HUES48 (cell line): ENCODE measurements at regions not wholly inside any gene's neighbourhood (a gene's known extent, or its start where the extent isn't known, plus 50 kb on each side); places are given as distances from the start of the nearest gene placed in this dataset.
A peak's percentile ranks its signal among the peaks of the same experiment; 100 is the strongest.

Experiments
- H3K27ac ChIP-seq: one replicate; pipeline ENCODE4 v1.7.0; 2013; ENCODE audit warnings: low read depth, low read length, inconsistent platforms
- H3K27me3 ChIP-seq: 2 replicates; pipeline ENCODE4 v1.6.1; 2013; ENCODE audit warnings: mild to moderate bottlenecking, low read length; ENCODE audit not compliant: control insufficient read depth, insufficient read depth
- H3K36me3 ChIP-seq: 2 replicates; pipeline ENCODE4 v1.6.1; 2013; ENCODE audit warnings: low read length; ENCODE audit not compliant: control insufficient read depth, insufficient read depth
- H3K4me1 ChIP-seq: 2 replicates; pipeline ENCODE4 v1.6.1; 2013; ENCODE audit warnings: mild to moderate bottlenecking, low read length; ENCODE audit not compliant: control insufficient read depth, insufficient read depth
- H3K4me3 ChIP-seq: 2 replicates; pipeline ENCODE4 v1.5.1; 2013; ENCODE audit warnings: mild to moderate bottlenecking, low read depth, low read length
- H3K9ac ChIP-seq: 2 replicates; pipeline ENCODE4 v1.6.1; 2013; ENCODE audit warnings: mild to moderate bottlenecking, low read depth, low read length, moderate library complexity
- H3K9me3 ChIP-seq: 2 replicates; pipeline ENCODE4 v1.6.1; 2013; ENCODE audit warnings: low read length; ENCODE audit not compliant: control insufficient read depth, insufficient read depth

- peaks cover 19% of the 10 kb centered on the region for H3K4me1 ChIP-seq
- H3K9ac ChIP-seq, result no peak overlapping the region
- H3K36me3 ChIP-seq, result no peaks in the 10 kb centered on the region
- no peaks in the 10 kb centered on the region for H3K9me3 ChIP-seq
- no peaks in the 10 kb centered on the region for H3K27me3 ChIP-seq
- H3K27ac ChIP-seq, result no peak overlapping the region
- H3K4me3 ChIP-seq, result no peak overlapping the region
These were observed 237.2 kb upstream of the DCN start for GRCh38 chr12:91419809-91420208.

DNA sequence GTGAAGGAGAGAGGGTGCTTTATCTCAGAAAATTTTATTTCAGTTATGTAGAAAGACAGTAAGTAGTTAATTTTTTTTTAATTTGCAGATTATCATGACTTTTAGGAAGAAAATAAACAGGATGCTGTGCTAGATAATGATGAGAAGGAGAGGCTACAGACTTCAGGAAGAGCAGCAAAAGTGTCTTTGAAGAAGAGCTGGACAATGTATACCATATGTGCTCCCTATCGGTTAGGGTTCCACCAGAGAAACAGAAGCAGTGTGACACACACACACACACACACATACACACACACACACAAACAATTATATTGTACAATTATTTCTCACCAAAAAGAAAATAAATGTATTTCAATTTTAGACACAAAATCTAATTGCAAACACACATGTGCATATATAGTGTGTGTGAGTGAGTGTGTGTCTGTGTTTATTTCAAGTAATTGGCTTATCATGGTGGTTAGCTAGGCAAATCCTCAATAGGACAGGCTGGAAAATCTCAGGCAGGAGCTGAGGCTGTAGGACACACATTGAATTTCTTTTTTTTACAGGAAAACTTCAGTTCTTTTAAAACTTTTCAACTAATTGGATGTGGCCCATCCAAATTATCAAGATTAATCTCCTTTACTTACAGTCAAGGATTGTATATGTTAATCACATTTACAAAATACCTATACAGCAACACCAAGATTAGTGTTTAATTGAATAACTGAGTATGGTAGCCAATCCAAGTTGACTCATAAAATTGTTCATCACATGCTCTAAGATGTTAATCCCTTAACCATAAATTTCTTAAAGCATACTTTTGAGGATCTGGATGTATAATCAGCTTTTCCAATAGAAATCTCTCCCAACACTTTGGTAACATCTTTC is 235.8 kb upstream of the DCN start:
- H3K4me1 ChIP-seq, result peaks cover 27% of the 10 kb centered on the region
- H3K9me3 ChIP-seq, result no peaks in the 10 kb centered on the region
- H3K27ac ChIP-seq, result no peak overlapping the region
- H3K9ac ChIP-seq, result no peak overlapping the region
- no peak overlapping the region for H3K4me3 ChIP-seq
- no peaks in the 10 kb centered on the region for H3K36me3 ChIP-seq
- no peaks in the 10 kb centered on the region for H3K27me3 ChIP-seq

GRCh38 chr12:91417650-91418049 is 235.0 kb upstream of the DCN start:
- no peaks in the 10 kb centered on the region for H3K9me3 ChIP-seq
- no peak overlapping the region for H3K9ac ChIP-seq
- no peaks in the 10 kb centered on the region for H3K36me3 ChIP-seq
- H3K4me1 ChIP-seq, result peaks cover 22% of the 10 kb centered on the region
- H3K27ac ChIP-seq, result no peak overlapping the region
- H3K4me3 ChIP-seq, result no peak overlapping the region
- no peaks in the 10 kb centered on the region for H3K27me3 ChIP-seq

GRCh38 chr12:91414636-91415035 is 232.0 kb upstream of the DCN start:
- no peak overlapping the region for H3K27ac ChIP-seq
- peaks cover 21% of the 10 kb centered on the region; the same call in 1 of the 2 replicates for H3K4me1 ChIP-seq
- no peak overlapping the region for H3K9ac ChIP-seq
- no peaks in the 10 kb centered on the region for H3K36me3 ChIP-seq
- H3K9me3 ChIP-seq, result no peaks in the 10 kb centered on the region
- H3K27me3 ChIP-seq, result no peaks in the 10 kb centered on the region
- H3K4me3 ChIP-seq, result no peak overlapping the region

DNA sequence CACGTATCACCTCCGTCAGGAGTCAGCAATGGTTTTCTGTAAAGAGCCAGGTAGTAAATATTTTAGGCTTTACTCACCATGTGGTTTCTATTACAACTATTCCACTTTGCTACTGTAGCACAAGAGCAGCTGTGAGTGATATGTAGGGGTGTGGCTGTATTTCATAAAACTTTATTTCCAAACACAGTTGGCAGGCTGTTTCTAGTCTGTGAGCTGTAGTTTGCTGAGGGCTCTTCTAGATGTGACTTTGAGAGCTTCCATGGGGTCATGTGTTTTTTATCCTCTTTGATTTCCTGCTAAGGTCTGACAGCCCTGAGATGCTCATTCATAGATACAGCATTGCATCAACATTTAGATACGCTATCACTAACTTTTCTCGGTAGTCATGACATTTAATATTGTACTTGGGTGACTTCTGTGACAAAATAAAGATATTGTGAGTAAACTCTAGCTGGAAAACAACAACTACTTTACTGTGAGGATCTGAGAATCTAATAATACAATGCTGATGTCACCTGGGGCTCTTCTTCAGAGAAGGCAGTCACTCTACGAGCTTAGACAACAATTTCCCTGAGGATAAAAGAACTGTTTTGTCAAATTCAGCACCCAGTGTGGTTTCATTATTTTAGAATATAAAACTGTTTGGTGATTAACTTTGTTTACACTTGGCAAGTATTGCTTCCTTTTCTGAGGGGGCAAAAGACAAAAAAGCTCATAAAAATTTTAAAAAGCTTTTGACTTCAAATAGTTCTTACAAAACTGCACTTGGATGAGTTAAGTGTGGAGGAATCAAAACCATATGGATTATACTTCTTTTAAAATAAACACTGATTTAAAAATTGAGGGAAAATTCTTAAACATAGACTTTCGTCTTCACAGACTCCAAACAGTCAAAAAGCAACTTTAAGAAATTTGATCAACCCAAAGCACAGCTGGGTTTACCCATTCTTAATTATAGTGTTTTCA is 231.2 kb upstream of the DCN start:
- H3K27ac ChIP-seq, result peak overlapping the region; percentile 46
- H3K27me3 ChIP-seq, result no peaks in the 10 kb centered on the region
- H3K36me3 ChIP-seq, result no peaks in the 10 kb centered on the region
- H3K4me1 ChIP-seq, result peaks cover 21% of the 10 kb centered on the region; the same call in 1 of the 2 replicates
- no peaks in the 10 kb centered on the region for H3K9me3 ChIP-seq
- H3K9ac ChIP-seq, result no peak overlapping the region
- H3K4me3 ChIP-seq, result no peak overlapping the region

- Histone ChIP-seq H3K4me1 (peaks cover 5% of the 10 kb centered on the region), H3K27me3 (no peaks in the 10 kb centered on the region), H3K9ac (no peak overlapping the region), H3K9me3 (no peaks in the 10 kb centered on the region), H3K4me3 (no peak overlapping the region), H3K36me3 (no peaks in the 10 kb centered on the region), H3K27ac (no peak overlapping the region)
These were observed 224.3 kb upstream of the DCN start for GRCh38 chr12:91406920-91407341.

DNA sequence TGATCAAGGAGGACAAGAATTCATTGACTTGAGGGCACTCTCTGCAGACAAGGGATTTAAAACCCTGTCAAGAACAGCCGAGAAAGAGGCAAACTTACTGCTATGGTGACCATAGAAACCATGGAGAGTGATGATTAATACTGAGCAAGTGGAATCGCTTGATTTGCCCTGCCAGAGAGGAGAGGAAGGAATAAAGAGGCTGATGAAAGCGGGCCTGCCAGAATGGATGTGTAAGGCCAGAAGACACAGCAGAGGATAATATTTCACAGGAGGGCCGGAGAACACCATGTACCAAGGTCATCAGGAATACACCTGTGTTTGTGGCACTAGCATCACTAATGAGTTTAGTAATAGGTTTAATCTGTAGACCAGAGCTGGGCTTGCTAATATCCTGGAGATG is 221.8 kb upstream of the DCN start:
- no peak overlapping the region for H3K27ac ChIP-seq
- H3K36me3 ChIP-seq, result no peaks in the 10 kb centered on the region
- no peaks in the 10 kb centered on the region for H3K9me3 ChIP-seq
- no peak overlapping the region for H3K4me3 ChIP-seq
- peaks cover 5% of the 10 kb centered on the region for H3K4me1 ChIP-seq
- H3K9ac ChIP-seq, result no peak overlapping the region
- H3K27me3 ChIP-seq, result no peaks in the 10 kb centered on the region

- Histone ChIP-seq H3K9me3 (no peaks in the 10 kb centered on the region), H3K4me1 (peaks cover 3% of the 10 kb centered on the region), H3K36me3 (no peaks in the 10 kb centered on the region)
These were observed 218.6 kb upstream of the DCN start for GRCh38 chr12:91401190-91401589.

GRCh38 chr12:91400271-91400670 is 217.7 kb upstream of the DCN start:
- no peaks in the 10 kb centered on the region for H3K4me1 ChIP-seq
- H3K36me3 ChIP-seq, result no peaks in the 10 kb centered on the region
- H3K27me3 ChIP-seq, result no peaks in the 10 kb centered on the region
- H3K9me3 ChIP-seq, result peaks cover 1% of the 10 kb centered on the region; the same call in 1 of the 2 replicates
- H3K4me3 ChIP-seq, result no peak overlapping the region
- H3K9ac ChIP-seq, result no peak overlapping the region
- H3K27ac ChIP-seq, result no peak overlapping the region

More at GRCh38 chr12:91401190-91401589, 218.6 kb upstream of the DCN start:
- Histone ChIP-seq H3K27ac (no peak overlapping the region), H3K9ac (no peak overlapping the region), H3K4me3 (no peak overlapping the region), H3K27me3 (no peaks in the 10 kb centered on the region)

DNA sequence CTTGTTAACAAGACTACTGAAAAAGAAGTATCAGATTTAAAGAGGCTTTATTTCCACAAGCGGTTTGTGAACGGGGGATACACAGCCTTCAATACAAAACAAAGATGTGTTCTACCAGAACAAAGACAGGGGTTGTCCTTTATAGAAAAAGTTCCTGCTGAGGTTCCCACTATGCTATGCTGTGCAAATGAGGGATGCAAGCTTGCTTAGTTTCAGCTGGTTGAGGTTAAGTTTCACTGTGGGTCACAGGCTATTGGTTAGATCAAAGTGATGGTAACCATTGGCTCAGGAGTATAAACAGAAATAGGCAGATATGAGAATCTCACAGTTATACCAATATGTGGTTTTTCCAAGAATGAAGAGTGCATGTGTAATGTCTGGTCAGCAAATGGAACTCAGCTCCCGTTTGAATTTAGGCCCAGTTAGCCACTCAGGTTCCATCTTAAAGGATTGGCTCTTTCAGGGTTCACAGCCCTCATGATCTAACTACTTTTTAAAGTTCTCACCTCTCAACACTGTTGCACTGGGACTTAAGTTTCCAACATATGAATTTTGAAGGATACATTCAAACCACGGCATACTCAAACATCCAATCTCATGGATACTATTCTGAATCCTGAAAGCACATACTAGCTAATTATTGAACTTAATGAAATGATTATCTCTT is 215.4 kb upstream of the DCN start:
- Histone ChIP-seq H3K9ac (no peak overlapping the region), H3K4me3 (no peak overlapping the region), H3K27me3 (no peaks in the 10 kb centered on the region), H3K4me1 (no peaks in the 10 kb centered on the region), H3K36me3 (no peaks in the 10 kb centered on the region), H3K27ac (no peak overlapping the region), H3K9me3 (peaks cover 14% of the 10 kb centered on the region)
